A673 (cell line): ENCODE measurements at regions not wholly inside any gene's neighbourhood (a gene's known extent, or its start where the extent isn't known, plus 50 kb on each side); places are given as distances from the start of the nearest gene placed in this dataset.

ENCODE experiments used
- CTCF ChIP-seq: fragments of 300-800, 200-600 bp; sonication (generic); conservative IDR thresholded peaks from 2 replicates; pipeline ENCODE4 v1.5.1; 2017; ENCODE audit warnings: low read depth, mild to moderate bottlenecking, antibody characterized with exemption, low read length, moderate library complexity, mixed read lengths
- EZH2 ChIP-seq: fragments of 200-600 bp; sonication (generic); IDR thresholded peaks from 2 replicates; pipeline ENCODE4 v1.6.1; 2017; ENCODE audit warnings: borderline replicate concordance, low read depth, mild to moderate bottlenecking, mixed read lengths, antibody characterized with exemption, low read length; ENCODE audit not compliant: poor library complexity, severe bottlenecking

- TF ChIP-seq CTCF = no peak
- TF ChIP-seq EZH2 = no peak
These were observed 275.6 kb downstream of the PLPP3 start for GRCh38 chr1:56303805-56304204.
